ENCODE measurements at regions not wholly inside any gene's neighbourhood (a gene's known extent, or its start where the extent isn't known, plus 50 kb on each side); places are given as distances from the start of the nearest gene placed in this dataset.

DNA sequence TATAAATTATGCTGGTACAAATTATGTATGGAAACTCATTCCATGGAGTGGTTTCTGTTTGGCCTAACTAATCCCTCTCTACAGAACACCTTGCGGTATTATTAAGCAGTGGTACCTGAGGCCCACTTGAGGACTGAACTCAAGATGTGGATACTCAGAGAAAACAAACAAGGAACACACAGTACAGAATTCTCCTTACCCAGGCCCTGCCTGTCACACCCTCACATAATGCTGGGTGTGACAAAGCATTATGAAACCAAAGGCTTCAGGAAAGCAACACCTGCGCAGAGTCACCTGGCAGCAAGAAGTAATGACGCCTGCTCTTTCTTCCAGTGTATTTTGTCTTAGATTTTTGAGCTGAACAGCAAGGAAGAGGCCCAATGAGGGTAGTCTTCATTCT, 264.7 kb downstream of the PAX3 start:
- TF ChIP-seq, protein P1, sequence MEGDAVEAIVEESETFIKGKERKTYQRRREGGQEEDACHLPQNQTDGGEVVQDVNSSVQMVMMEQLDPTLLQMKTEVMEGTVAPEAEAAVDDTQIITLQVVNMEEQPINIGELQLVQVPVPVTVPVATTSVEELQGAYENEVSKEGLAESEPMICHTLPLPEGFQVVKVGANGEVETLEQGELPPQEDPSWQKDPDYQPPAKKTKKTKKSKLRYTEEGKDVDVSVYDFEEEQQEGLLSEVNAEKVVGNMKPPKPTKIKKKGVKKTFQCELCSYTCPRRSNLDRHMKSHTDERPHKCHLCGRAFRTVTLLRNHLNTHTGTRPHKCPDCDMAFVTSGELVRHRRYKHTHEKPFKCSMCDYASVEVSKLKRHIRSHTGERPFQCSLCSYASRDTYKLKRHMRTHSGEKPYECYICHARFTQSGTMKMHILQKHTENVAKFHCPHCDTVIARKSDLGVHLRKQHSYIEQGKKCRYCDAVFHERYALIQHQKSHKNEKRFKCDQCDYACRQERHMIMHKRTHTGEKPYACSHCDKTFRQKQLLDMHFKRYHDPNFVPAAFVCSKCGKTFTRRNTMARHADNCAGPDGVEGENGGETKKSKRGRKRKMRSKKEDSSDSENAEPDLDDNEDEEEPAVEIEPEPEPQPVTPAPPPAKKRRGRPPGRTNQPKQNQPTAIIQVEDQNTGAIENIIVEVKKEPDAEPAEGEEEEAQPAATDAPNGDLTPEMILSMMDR (conservative IDR thresholded peaks at IDR 0.05 in 1 of 2, IDR thresholded peaks at IDR 0.05 in 1 of 2; ENCODE audit: low read depth in 1 of 2, low read length in 2 of 2) = no peak
- no peak for TF ChIP-seq EZH2 (IDR thresholded peaks at IDR 0.05; ENCODE audit: low read length, missing control alignments)
